Stomach (tissue), 8 donors: ENCODE measurements at regions not wholly inside any gene's neighbourhood (a gene's known extent, or its start where the extent isn't known, plus 50 kb on each side); places are given as distances from the start of the nearest gene placed in this dataset.
"Not testable (repeated sequence)": the region's sequence is repeated elsewhere in the genome, so short reads cannot be mapped to it uniquely, and the experiment has no call there.

Experiments used
- DNase-seq, 2 donors: peaks; one replicate each; pipeline versions ENCODE4 v3.0.0 to v3.0.0-alpha.2; 2013 to 2019
- H3K27ac ChIP-seq, 5 donors: fragments of 200-600 bp in 4 of 5; sonication (generic) in 4 of 5; one replicate each; pipeline ENCODE4 v1.5.1; 2013 to 2019; ENCODE audit warnings: mild to moderate bottlenecking in 1 of 5, moderate library complexity in 1 of 5
- H3K27me3 ChIP-seq, 3 donors: fragments of 200-600 bp; sonication (generic); one replicate each; pipeline ENCODE4 v1.5.1; 2017 to 2019; ENCODE audit warnings: mixed run types in 1 of 3
- H3K36me3 ChIP-seq, 4 donors: fragments of 200-600 bp; sonication (generic); 1 replicate in 3 of 4; 2 replicates in 1 of 4; pipeline ENCODE4 v1.5.1; 2016 to 2019
- H3K4me1 ChIP-seq, 4 donors: fragments of 200-600 bp; sonication (generic); one replicate each; pipeline ENCODE4 v1.5.1; 2016 to 2019
- H3K4me3 ChIP-seq, 4 donors: fragments of 200-600 bp; sonication (generic) in 3 of 4; one replicate each; pipeline ENCODE4 v1.5.1; 2016 to 2019; ENCODE audit warnings: mild to moderate bottlenecking in 1 of 4
- H3K9me3 ChIP-seq, 4 donors: fragments of 200-600 bp; sonication (generic); one replicate each; pipeline ENCODE4 v1.5.1; 2016 to 2019
- CTCF ChIP-seq, 7 experiments: fragments of 450-650 bp in 4 of 7; fragments of 200-600 bp in 3 of 7; sonication (generic) in 3 of 7; IDR thresholded peaks; one replicate each; pipeline ENCODE4 v1.5.1; 2016 to 2019; ENCODE audit warnings: antibody characterized with exemption in 7 of 7, control low read depth in 2 of 7, mild to moderate bottlenecking in 1 of 7
- EP300 ChIP-seq: sonication (generic); formaldehyde crosslinking; IDR thresholded peaks from one replicate; pipeline ENCODE4 v1.6.1; 2017; ENCODE audit warnings: antibody characterized with exemption
- POLR2A ChIP-seq, 4 donors: fragments of 450-650 bp; IDR thresholded peaks; one replicate each; pipeline ENCODE4 v1.6.1; 2016; ENCODE audit warnings: antibody characterized with exemption in 4 of 4, control low read depth in 2 of 4, mild to moderate bottlenecking in 1 of 4, moderate library complexity in 1 of 4
- POLR2AphosphoS5 ChIP-seq, 3 donors: sonication (generic); formaldehyde crosslinking; IDR thresholded peaks; one replicate each; pipeline ENCODE4 v1.6.1; 2016; ENCODE audit warnings: antibody characterized with exemption in 3 of 3
- WGBS, 5 donors: extraction: QIAGEN DNeasy Blood & Tissue Kit in 3 of 5; methylation state at CpG; one replicate each; pipeline versions ENCODE4 v1.1.5 to v1.1.7; 2013 to 2018; 5-methylcytosine and 5-hydroxymethylcytosine counted together
- intact Hi-C: fragments of 100-400 bp; cut with DNase I; formaldehyde crosslinking; loops from one replicate; pipeline ENCODE4 v1.15.1; 2023; ENCODE audit warnings: low total_unique reads
- donor health status: healthy with polysubstance abuse.
- donor health status: Bipolar disorder and iron deficiency.
- donor health status: healthy.

DNA sequence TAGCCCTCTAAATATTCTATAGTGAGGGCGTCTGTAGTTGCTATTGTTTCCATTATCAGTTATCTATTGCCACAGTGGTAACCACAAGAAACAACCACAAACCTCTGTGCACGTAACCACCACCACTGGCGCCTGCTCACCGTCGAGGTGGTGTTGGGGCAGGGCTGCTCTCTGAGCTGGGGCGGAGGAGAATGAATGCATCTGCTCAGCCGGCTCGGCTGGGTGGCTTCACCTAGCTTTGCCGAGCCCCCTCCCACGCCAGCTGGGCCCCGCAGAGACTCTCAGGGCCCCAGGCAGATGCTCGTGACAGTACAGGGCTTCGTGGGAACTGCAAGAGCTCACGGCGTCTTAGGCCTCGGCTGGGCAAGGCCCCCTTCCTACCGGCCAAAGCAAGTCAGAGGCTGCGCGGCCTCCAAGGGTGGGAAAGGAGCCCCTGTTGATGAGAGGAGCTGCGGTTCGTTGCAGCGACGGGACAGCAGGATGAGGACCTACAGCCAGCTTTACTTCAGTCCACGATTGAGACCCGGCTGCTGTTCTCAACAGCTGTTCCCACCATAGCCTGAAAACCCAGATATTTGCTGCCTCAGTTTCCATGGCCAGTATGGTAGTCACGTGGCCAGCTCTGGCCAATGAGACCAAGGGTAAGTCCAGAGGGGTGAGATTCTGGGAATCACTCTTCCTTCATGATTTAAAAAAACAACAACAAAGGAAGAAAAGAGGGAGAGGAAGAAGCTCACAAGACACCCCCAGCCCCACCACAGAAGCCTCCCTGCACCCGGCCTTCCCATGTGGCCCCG, 120.2 kb upstream of the AFDN start:
- no peaks in the 10 kb centered on the region for H3K9me3 ChIP-seq
- H3K36me3 ChIP-seq: no peaks in the 10 kb centered on the region
- no peak overlapping the region for H3K27ac ChIP-seq
- H3K27me3 ChIP-seq: peaks cover 0 to 29% (median 0%) of the 10 kb centered on the region in 3 donors
- H3K4me1 ChIP-seq: no peaks in the 10 kb centered on the region
- 69 to 81% (median 73%) methylated on average over 28 of the region's 28 CpGs for WGBS, 5 donors
- TF ChIP-seq CTCF (IDR thresholded peaks at IDR 0.05): no peak
- no peak for TF ChIP-seq EP300
- no peak for TF ChIP-seq POLR2A (IDR thresholded peaks at IDR 0.05)
- intact Hi-C loops: no loop called here
- no peak for DNase-seq
- no peak overlapping the region for H3K4me3 ChIP-seq

GRCh38 chr6:167707686-167708500, 118.8 kb upstream of the AFDN start:
- Histone ChIP-seq H3K4me3 (no peak overlapping the region), H3K27me3 (peaks cover 0 to 43% (median 0%) of the 10 kb centered on the region in 3 donors), H3K27ac (no peak overlapping the region), H3K9me3 (no peaks in the 10 kb centered on the region), H3K4me1 (peaks cover 0 to 6% (median 3%) of the 10 kb centered on the region in 4 donors), H3K36me3 (no peaks in the 10 kb centered on the region)
- WGBS, 5 donors: 77 to 85% (median 81%) methylated on average over 19 to 25 of the region's 25 CpGs
- DNase-seq: no peak
- intact Hi-C loops: no loop called here
- TF ChIP-seq CTCF (IDR thresholded peaks at IDR 0.05) (no peak), EP300 (no peak), POLR2A (IDR thresholded peaks at IDR 0.05) (no peak), POLR2AphosphoS5 (IDR thresholded peaks at IDR 0.05) (no peak)

GRCh38 chr6:167708501-167709094, 118.1 kb upstream of the AFDN start:
- H3K36me3 ChIP-seq: no peaks in the 10 kb centered on the region
- peaks cover 0 to 6% (median 3%) of the 10 kb centered on the region in 4 donors for H3K4me1 ChIP-seq
- no peak for DNase-seq
- no peak overlapping the region for H3K27ac ChIP-seq
- WGBS, 5 donors: 83 to 90% (median 85%) methylated on average over 12 to 15 of the region's 15 CpGs
- no peak overlapping the region for H3K4me3 ChIP-seq
- H3K9me3 ChIP-seq: no peaks in the 10 kb centered on the region
- intact Hi-C loops: no loop called here
- TF ChIP-seq POLR2A (IDR thresholded peaks at IDR 0.05) (no peak), POLR2AphosphoS5 (IDR thresholded peaks at IDR 0.05) (no peak), CTCF (IDR thresholded peaks at IDR 0.05) (no peak), EP300 (no peak)
- peaks cover 0 to 48% (median 0%) of the 10 kb centered on the region in 3 donors for H3K27me3 ChIP-seq

DNA sequence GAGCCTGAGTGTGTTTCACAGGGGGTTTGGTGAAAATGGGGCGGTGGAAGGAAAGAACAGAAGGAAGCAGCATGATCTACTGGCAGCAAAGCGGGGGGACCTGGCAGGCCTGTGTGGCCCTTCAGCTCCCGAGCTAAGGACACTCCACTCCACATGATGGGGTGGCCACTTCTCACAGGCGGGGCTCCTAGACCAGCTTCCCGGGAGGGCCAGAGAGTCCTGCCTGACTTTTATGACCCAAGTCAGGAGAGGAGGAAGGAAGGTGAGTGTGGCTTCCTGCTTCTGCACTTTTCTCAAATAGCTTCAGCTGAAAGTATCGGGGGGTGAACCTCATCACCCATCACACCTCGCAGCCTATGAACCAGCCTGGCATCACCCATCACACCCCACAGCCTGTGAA, 117.5 kb upstream of the AFDN start:
- peaks cover 0 to 9% (median 3%) of the 10 kb centered on the region in 4 donors for H3K4me1 ChIP-seq
- TF ChIP-seq POLR2A (IDR thresholded peaks at IDR 0.05): no peak
- no peak for TF ChIP-seq CTCF (IDR thresholded peaks at IDR 0.05)
- TF ChIP-seq EP300: no peak
- no peak for TF ChIP-seq POLR2AphosphoS5 (IDR thresholded peaks at IDR 0.05)
- 76 to 84% (median 81%) methylated on average over 7 of the region's 7 CpGs for WGBS, 5 donors
- no peaks in the 10 kb centered on the region for H3K36me3 ChIP-seq
- H3K27me3 ChIP-seq: peaks cover 0 to 54% (median 0%) of the 10 kb centered on the region in 3 donors
- no peak overlapping the region for H3K27ac ChIP-seq
- no peak for DNase-seq
- no peaks in the 10 kb centered on the region for H3K9me3 ChIP-seq
- intact Hi-C loops: no loop called here
- no peak overlapping the region for H3K4me3 ChIP-seq

GRCh38 chr6:167709776-167710336, 116.9 kb upstream of the AFDN start:
- H3K4me3 ChIP-seq, DNase-seq, intact Hi-C loops, H3K36me3 ChIP-seq, H3K27ac ChIP-seq, H3K9me3 ChIP-seq: not testable (repeated sequence)
- peaks cover 0 to 10% (median 3%) of the 10 kb centered on the region in 4 donors for H3K4me1 ChIP-seq
- WGBS, 5 donors: 92 to 96% (median 95%) methylated on average over 7 to 11 of the region's 11 CpGs
- peaks cover 0 to 55% (median 0%) of the 10 kb centered on the region in 3 donors for H3K27me3 ChIP-seq
